GM21515 (cell line): ENCODE measurements at regions not wholly inside any gene's neighbourhood (a gene's known extent, or its start where the extent isn't known, plus 50 kb on each side); places are given as distances from the start of the nearest gene placed in this dataset.

ENCODE experiments used
- ATAC-seq: cut with Tn5 transposase; IDR thresholded peaks from one replicate; pipeline ENCODE4 v1.9.1; 2021; ENCODE audit not compliant: unreplicated experiment

DNA sequence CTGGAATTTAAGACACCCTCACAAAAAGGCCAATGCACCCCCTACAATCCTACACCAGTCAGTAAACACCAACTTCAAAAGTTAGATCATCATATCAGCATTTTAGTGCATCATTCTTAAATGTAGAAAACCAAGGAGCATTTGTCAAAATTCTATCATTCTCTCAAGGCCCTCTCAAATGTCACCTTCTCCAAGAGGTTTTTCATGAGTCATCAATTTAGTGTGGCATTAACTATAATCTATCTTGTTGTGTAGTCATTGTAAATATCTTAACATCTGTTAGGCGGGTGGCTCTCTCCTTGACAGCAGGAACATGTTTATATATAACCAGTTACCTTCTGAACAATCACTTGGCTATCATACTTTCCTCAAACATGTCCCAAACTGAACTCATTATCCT, 62.1 kb upstream of the G2E3 start:
- no peak for ATAC-seq

DNA sequence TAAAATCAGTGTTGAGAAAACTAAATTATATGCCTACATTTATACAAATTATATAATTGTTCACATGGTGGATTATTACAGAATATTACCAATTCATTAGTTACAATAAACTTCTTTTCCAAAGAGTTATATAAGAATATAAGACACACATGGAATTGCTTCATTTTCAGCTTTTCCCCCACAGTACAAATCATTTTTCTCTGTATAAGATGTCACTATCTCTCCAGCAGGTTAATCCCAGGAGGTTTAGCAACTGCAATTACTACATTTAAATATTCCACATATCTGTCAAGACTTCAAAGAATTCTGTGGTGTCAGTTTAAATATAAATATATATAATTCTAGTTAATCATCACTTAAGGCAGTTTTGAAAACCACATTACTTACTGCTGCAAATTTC, 59.6 kb upstream of the G2E3 start:
- no peak for ATAC-seq

DNA sequence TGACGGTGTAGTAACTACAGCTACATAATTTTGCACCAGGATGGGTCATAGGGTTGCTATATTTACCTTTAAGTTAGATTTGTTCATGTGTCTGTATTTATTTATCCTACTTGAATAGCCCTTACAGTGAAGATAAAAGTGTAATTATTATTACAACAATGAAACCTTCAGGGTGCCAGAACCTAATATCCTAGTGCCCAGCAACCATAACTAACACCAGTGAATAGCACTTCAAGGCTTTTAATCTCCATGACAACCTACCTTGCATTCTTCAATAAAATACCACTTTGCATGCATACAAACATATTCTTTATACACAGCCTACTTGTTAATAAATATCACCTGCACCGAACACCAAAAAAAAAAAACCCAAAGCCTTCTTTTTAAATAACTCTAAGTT, 58.7 kb upstream of the G2E3 start:
- no peak for ATAC-seq

GRCh38 chr14:30507209-30507608, 51.7 kb upstream of the G2E3 start:
- ATAC-seq, result no peak
